Gastroesophageal sphincter (tissue), 4 donors: ENCODE measurements at regions not wholly inside any gene's neighbourhood (a gene's known extent, or its start where the extent isn't known, plus 50 kb on each side); places are given as distances from the start of the nearest gene placed in this dataset.

ENCODE experiments used
- ATAC-seq: fragments of 150-250 bp; one replicate; pipeline ENCODE4 v1.9.1; 2016; ENCODE audit warnings: mild to moderate bottlenecking, moderate library complexity
- H3K27ac ChIP-seq, 4 donors: fragments of 200-600 bp; sonication (generic) in 3 of 4; 1 replicate in 3 of 4; 2 replicates in 1 of 4; pipeline ENCODE4 v1.5.1; 2016 to 2019
- H3K27me3 ChIP-seq: fragments of 200-600 bp; sonication (generic); one replicate; pipeline ENCODE4 v1.5.1; 2019
- H3K36me3 ChIP-seq, 2 donors: fragments of 200-600 bp; sonication (generic); one replicate each; pipeline ENCODE4 v1.5.1; 2019; ENCODE audit warnings: control low read depth in 1 of 2
- H3K4me1 ChIP-seq, 3 donors: fragments of 200-600 bp; sonication (generic); 1 replicate in 2 of 3; 2 replicates in 1 of 3; pipeline ENCODE4 v1.5.1; 2016 to 2019; ENCODE audit warnings: control low read depth in 2 of 3
- H3K4me3 ChIP-seq, 2 donors: fragments of 200-600 bp; sonication (generic); one replicate each; pipeline ENCODE4 v1.5.1; 2019; ENCODE audit warnings: mild to moderate bottlenecking in 1 of 2, moderate library complexity in 1 of 2
- H3K9me3 ChIP-seq, 3 donors: fragments of 200-600 bp; sonication (generic); one replicate each; pipeline ENCODE4 v1.5.1; 2017 to 2019; ENCODE audit warnings: control low read depth in 2 of 3
- EP300 ChIP-seq: sonication (generic); formaldehyde crosslinking; IDR thresholded peaks from one replicate; pipeline ENCODE4 v1.6.1; 2017; ENCODE audit warnings: antibody characterized with exemption, mild to moderate bottlenecking
- POLR2A ChIP-seq, 2 donors: fragments of 450-650 bp; IDR thresholded peaks; one replicate each; pipeline ENCODE4 v1.6.1; 2017; ENCODE audit warnings: antibody characterized with exemption in 2 of 2, mild to moderate bottlenecking in 2 of 2, moderate library complexity in 1 of 2
- POLR2AphosphoS5 ChIP-seq: sonication (generic); formaldehyde crosslinking; IDR thresholded peaks from one replicate; pipeline ENCODE4 v1.6.1; 2017; ENCODE audit warnings: antibody characterized with exemption
- WGBS, 2 donors: methylation state at CpG; one replicate each; pipeline ENCODE4 v1.1.5; 2018; ENCODE audit warnings: low coverage in 1 of 2; 5-methylcytosine and 5-hydroxymethylcytosine counted together
- TF ChIP-seq, protein P1 (sequence below), 4 experiments: fragments of 200-600 bp in 2 of 4; fragments of 450-650 bp in 2 of 4; sonication (generic) in 1 of 4; IDR thresholded peaks; one replicate each; pipeline ENCODE4 v1.5.1; 2017 to 2019; ENCODE audit warnings: antibody characterized with exemption in 4 of 4, mild to moderate bottlenecking in 2 of 4, moderate library complexity in 2 of 4

DNA sequence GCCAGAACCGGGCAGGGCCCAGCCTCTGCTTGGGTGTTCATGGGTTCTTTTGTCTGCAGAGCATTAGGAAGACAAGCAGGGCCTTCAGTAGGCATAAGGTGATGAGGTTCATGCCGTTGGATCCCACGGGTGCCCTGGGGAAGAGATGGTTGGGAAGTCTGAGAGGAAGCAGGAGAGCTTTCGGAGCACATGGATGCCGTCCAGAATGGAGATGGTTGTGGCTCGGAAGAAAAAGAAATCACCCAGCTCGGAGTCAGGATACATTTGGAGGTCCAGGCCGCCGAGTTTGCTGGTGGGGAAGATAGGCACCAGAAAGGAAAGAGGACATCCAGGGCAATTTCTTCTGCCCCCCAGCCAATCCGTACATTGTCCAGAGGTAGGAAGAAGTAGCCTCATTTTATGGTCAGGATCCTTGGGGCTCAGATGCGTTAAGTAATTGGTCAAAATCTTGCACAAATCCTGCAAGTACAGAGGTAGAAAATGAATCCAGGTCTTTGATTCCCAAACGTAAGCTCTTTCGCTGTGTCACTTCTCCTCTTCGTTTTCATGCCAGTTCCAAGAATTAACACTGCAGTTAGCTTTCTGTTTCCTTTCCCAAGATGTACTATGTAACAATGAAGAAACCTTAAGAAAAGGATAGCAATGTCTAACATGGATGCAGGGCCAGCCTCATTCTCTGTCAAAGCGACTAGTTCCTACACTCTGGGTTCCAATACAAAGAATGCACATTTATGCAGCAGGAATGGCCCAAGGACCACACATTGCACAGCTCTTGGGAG lies 147.8 kb upstream of the KLF6 start:
- no peak for ATAC-seq
- WGBS, 2 donors, result 91 to 96% methylated on average over 10 to 13 of the region's 15 CpGs
- peaks cover 0 to 13% (median 4%) of the 10 kb centered on the region in 3 donors for H3K4me1 ChIP-seq
- no peak overlapping the region for H3K4me3 ChIP-seq
- no peaks in the 10 kb centered on the region for H3K36me3 ChIP-seq
- H3K27me3 ChIP-seq, result no peaks in the 10 kb centered on the region
- TF ChIP-seq POLR2AphosphoS5, result no peak
- TF ChIP-seq, protein P1, sequence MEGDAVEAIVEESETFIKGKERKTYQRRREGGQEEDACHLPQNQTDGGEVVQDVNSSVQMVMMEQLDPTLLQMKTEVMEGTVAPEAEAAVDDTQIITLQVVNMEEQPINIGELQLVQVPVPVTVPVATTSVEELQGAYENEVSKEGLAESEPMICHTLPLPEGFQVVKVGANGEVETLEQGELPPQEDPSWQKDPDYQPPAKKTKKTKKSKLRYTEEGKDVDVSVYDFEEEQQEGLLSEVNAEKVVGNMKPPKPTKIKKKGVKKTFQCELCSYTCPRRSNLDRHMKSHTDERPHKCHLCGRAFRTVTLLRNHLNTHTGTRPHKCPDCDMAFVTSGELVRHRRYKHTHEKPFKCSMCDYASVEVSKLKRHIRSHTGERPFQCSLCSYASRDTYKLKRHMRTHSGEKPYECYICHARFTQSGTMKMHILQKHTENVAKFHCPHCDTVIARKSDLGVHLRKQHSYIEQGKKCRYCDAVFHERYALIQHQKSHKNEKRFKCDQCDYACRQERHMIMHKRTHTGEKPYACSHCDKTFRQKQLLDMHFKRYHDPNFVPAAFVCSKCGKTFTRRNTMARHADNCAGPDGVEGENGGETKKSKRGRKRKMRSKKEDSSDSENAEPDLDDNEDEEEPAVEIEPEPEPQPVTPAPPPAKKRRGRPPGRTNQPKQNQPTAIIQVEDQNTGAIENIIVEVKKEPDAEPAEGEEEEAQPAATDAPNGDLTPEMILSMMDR (IDR thresholded peaks at IDR 0.05), result no peak
- no peak for TF ChIP-seq EP300
- TF ChIP-seq POLR2A (IDR thresholded peaks at IDR 0.05), result no peak
- no peak overlapping the region for H3K27ac ChIP-seq
- no peaks in the 10 kb centered on the region for H3K9me3 ChIP-seq

DNA sequence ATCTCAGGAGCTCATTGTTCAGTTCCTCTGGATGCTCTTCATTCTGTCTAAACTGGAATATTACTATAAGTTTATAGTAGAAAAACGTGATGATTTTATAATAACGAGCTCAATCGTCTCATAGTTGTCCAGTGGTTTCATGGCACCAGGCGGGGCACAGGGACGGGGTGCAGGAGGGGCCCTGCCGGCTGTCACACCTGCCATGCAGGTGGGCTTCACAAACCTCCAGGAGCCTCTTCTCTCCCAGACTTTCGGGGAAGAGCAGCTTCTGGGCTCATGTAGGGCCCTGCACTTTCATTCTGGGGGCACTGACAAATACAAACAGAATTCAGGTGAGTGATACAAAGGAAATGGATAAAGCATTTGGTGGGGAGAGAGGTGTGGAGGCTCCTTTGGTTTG lies 146.9 kb upstream of the KLF6 start:
- Histone ChIP-seq H3K4me1 (peaks cover 0 to 9% (median 4%) of the 10 kb centered on the region in 3 donors), H3K36me3 (no peaks in the 10 kb centered on the region), H3K27ac (no peak overlapping the region), H3K27me3 (no peaks in the 10 kb centered on the region), H3K9me3 (no peaks in the 10 kb centered on the region), H3K4me3 (no peak overlapping the region)
- no peak for ATAC-seq
- TF ChIP-seq EP300, result no peak
- TF ChIP-seq POLR2A (IDR thresholded peaks at IDR 0.05), result no peak
- TF ChIP-seq, protein P1 (IDR thresholded peaks at IDR 0.05), result no peak
- no peak for TF ChIP-seq POLR2AphosphoS5
- WGBS, 2 donors, result 92% methylated on average over 5 of the region's 7 CpGs; no CpG with 5 or more reads in 1 of the 2 donors

DNA sequence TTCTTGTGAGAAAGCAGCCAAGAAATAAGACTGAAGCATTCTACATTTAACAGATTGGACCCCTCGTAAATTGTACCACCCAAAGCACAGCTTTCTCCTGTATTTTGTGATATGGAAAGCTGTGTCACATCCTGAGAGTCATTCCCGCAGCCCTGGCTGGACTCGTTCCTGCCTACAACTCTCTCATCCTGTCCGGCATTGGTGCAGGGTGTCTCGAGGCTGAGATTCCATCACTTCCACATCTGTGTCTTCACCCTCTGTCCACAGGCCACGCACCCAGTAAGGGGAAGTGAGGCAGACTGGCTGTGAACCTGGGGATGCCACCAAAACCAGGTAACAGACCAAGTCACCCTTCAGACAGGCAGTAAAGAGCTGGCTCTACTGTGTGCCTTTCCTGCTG lies 146.2 kb upstream of the KLF6 start:
- Histone ChIP-seq H3K36me3 (no peaks in the 10 kb centered on the region), H3K4me3 (no peak overlapping the region), H3K27me3 (no peaks in the 10 kb centered on the region), H3K9me3 (no peaks in the 10 kb centered on the region), H3K4me1 (peaks cover 0 to 4% (median 2%) of the 10 kb centered on the region in 3 donors), H3K27ac (no peak overlapping the region)
- WGBS, 2 donors, result 90% methylated on average over 3 of the region's 6 CpGs; no CpG with 5 or more reads in 1 of the 2 donors
- TF ChIP-seq POLR2A (IDR thresholded peaks at IDR 0.05) (no peak), EP300 (no peak), POLR2AphosphoS5 (no peak)
- TF ChIP-seq, protein P1 (IDR thresholded peaks at IDR 0.05), result no peak
- no peak for ATAC-seq

DNA sequence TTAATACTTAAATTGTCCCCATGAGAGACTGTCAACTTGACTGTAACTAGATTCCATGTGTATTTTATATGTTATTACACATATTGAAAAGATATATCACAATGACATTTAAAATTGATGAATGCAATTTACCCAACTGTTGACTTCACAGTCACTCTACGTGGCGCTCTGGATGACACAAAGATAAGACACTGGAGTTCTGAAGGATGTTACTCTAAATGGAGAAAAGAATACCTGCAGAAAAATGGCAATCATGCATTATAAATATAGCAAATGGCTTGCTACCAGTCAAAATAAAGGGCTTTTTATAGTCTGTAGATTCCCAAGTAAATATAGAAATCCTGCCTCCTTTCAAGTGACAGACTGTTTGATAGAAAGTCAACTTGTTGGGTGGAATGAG lies 143.6 kb upstream of the KLF6 start:
- H3K27ac ChIP-seq, result no peak overlapping the region
- H3K4me1 ChIP-seq, result no peaks in the 10 kb centered on the region
- ATAC-seq, result no peak
- TF ChIP-seq POLR2A (IDR thresholded peaks at IDR 0.05) (no peak), EP300 (no peak), POLR2AphosphoS5 (no peak)
- TF ChIP-seq, protein P1 (IDR thresholded peaks at IDR 0.05), result no peak
- no peaks in the 10 kb centered on the region for H3K27me3 ChIP-seq
- no peak overlapping the region for H3K4me3 ChIP-seq
- 87 to 95% methylated on average over 2 of the region's 2 CpGs for WGBS, 2 donors
- no peaks in the 10 kb centered on the region for H3K9me3 ChIP-seq
- H3K36me3 ChIP-seq, result no peaks in the 10 kb centered on the region

DNA sequence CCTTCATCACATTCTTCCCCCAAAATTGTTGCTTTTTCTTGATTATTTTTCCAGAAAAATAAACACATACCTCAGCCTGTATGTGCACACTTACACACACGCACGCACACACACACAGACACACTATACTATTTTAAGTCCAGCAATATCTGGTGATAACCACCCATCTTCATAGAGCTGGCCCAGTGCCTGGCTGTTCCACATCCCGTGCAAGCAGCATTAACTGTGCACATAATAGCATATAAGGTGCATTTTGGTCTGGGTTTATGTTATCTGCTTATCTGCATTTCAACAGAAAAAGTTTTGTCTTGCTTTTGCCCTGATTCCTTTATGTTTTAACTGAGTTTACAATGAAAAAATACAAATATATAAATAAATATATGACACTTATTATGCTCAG lies 143.1 kb upstream of the KLF6 start:
- H3K4me3 ChIP-seq, result no peak overlapping the region
- no peak for TF ChIP-seq POLR2AphosphoS5
- no peak for TF ChIP-seq POLR2A (IDR thresholded peaks at IDR 0.05)
- TF ChIP-seq EP300, result no peak
- TF ChIP-seq, protein P1 (IDR thresholded peaks at IDR 0.05), result no peak
- no peaks in the 10 kb centered on the region for H3K27me3 ChIP-seq
- WGBS, 2 donors, result 69 to 81% methylated on average over 3 of the region's 3 CpGs
- H3K27ac ChIP-seq, result no peak overlapping the region
- H3K36me3 ChIP-seq, result no peaks in the 10 kb centered on the region
- H3K4me1 ChIP-seq, result no peaks in the 10 kb centered on the region
- ATAC-seq, result no peak
- H3K9me3 ChIP-seq, result no peaks in the 10 kb centered on the region
